NB4 (cell line): ENCODE measurements at regions not wholly inside any gene's neighbourhood (a gene's known extent, or its start where the extent isn't known, plus 50 kb on each side); places are given as distances from the start of the nearest gene placed in this dataset.

ENCODE experiments used
- DNase-seq: peaks from one replicate; pipeline ENCODE4 v3.0.0; 2010; ENCODE audit warnings: low read depth
- H3K4me3 ChIP-seq: one replicate; pipeline ENCODE4 v1.5.1; 2011; ENCODE audit warnings: mild to moderate bottlenecking, low read depth, low read length, moderate library complexity
- MYC ChIP-seq: IDR thresholded peaks from 2 replicates; pipeline ENCODE4 v1.6.1; 2011; ENCODE audit warnings: low read depth, low read length
- POLR2A ChIP-seq: IDR thresholded peaks from 2 replicates; pipeline ENCODE4 v1.6.1; 2011; ENCODE audit warnings: mild to moderate bottlenecking; ENCODE audit not compliant: insufficient read length; ENCODE audit errors: extremely low read depth
- TF ChIP-seq, protein P1 (sequence below): IDR thresholded peaks from one replicate; pipeline ENCODE4 v1.5.1; 2012; ENCODE audit warnings: low read depth, low read length
- TF ChIP-seq, protein P2 (sequence below): IDR thresholded peaks from 2 replicates; pipeline ENCODE4 v1.6.1; 2011; ENCODE audit warnings: low read depth, low read length

DNA sequence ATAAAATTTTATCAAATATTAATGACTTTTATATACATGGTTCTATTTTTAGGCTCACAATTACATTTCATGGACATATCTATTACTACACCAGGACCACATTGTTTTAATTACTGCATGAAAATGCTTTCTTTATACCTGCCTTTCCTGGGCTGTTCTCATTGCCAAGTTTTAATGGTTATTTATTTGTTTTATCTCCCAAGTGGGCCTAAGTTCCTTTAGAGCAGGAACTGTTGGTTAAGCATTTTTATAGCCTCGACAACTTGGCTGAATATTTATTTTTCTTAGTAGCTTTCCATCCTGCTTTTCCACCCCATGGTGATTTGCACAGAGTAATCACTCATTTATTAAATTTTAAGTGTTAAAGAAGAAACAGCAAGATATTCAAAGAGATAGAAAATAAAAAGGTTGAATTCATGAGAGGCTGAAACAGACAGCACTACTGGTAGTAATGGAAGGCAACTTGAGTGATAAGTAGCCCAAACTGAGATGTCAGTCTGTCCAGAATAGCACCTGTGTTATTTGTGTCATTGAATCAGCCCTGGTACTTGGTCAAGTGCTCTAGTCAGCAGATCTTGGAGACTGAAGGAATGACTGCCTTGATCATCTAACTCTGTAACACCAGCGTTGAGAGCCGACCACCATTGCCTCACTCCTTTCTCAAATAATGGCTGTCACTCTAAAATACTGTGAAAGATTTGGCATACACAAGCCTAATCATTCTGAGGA is 119.1 kb upstream of the EGLN3 start:
- no peak overlapping the region for H3K4me3 ChIP-seq
- DNase-seq, result no peak
- TF ChIP-seq, protein P1, sequence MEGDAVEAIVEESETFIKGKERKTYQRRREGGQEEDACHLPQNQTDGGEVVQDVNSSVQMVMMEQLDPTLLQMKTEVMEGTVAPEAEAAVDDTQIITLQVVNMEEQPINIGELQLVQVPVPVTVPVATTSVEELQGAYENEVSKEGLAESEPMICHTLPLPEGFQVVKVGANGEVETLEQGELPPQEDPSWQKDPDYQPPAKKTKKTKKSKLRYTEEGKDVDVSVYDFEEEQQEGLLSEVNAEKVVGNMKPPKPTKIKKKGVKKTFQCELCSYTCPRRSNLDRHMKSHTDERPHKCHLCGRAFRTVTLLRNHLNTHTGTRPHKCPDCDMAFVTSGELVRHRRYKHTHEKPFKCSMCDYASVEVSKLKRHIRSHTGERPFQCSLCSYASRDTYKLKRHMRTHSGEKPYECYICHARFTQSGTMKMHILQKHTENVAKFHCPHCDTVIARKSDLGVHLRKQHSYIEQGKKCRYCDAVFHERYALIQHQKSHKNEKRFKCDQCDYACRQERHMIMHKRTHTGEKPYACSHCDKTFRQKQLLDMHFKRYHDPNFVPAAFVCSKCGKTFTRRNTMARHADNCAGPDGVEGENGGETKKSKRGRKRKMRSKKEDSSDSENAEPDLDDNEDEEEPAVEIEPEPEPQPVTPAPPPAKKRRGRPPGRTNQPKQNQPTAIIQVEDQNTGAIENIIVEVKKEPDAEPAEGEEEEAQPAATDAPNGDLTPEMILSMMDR, result no peak

DNA sequence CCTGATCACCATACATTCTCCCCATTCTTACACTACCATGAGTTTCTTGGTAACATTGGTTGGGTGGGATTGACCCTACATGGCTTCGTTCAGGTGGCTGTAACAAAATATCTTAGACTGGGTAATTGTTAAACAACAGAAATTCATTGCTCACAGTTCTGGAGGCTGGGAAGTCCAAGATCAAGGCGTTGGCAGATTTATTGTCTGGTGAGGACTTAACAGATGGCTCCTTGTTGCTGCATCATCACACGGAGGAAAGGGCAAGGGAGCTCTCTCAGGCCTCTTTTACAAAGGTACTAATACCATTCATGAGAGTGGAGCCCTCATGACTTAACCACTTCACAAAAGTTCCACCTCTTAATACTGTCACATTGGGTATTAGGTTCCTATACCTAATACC is 116.7 kb upstream of the EGLN3 start:
- TF ChIP-seq MYC (no peak), POLR2A (no peak)
- TF ChIP-seq, protein P1, result no peak
- TF ChIP-seq, protein P2, sequence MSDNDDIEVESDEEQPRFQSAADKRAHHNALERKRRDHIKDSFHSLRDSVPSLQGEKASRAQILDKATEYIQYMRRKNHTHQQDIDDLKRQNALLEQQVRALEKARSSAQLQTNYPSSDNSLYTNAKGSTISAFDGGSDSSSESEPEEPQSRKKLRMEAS, result no peak
- no peak for DNase-seq
- no peak overlapping the region for H3K4me3 ChIP-seq

DNA sequence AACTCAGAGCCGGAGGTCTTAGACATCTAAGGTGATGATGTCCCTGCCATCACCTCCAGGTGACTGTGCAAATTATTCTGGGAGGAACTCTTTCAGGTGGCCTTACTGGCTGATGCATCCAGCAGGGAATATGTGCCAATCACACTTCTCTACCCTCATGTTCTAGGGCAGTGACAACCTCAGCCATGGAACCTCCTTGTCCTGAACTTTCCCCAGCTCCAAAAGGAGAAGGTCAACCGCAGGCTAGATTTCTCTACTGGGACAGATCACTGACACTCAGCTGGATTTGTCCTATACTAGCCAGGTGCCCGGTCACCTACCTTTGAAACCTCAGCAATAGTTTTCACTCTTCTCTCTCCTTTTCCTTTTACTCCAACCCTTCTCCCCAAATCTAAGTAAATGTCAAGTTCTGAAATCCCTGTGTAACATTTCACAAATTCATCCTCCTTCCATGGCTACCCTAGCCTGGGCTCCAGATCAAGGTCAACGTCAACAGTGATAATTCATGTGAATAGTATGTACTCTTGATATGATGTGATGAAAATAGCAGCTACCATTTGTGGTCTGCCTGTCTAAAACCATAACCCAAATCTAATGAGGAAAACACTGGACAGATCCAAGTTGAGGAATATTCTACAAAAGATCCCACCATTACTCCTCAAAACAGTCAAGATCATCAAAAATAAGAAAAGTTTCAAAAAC is 115.0 kb upstream of the EGLN3 start:
- TF ChIP-seq, protein P2, result no peak
- TF ChIP-seq MYC (no peak), POLR2A (no peak)
- TF ChIP-seq, protein P1, result no peak
- no peak for DNase-seq
- H3K4me3 ChIP-seq, result no peak overlapping the region

DNA sequence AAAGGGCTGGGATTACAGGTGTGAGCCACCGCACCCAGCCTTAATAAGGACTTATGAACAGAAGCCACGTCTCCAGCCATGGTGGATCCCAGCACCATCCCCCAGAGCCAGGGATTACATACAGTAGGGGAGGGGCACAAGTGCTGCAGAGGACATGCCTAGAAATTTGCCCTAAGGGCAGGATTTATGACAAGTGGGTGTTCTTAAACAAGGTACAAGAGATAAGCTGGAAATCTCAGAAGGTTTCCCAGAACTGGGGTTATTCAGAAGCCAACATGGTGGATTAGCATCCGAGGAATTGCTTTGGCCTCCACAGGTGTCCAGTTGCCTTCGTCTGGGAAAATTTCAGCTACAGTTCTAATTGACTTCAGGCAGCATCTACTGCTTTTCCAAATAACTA is 114.4 kb upstream of the EGLN3 start:
- DNase-seq, result no peak
- no peak overlapping the region for H3K4me3 ChIP-seq
- TF ChIP-seq POLR2A (no peak), MYC (no peak)
- TF ChIP-seq, protein P1, result no peak
- TF ChIP-seq, protein P2, result no peak

DNA sequence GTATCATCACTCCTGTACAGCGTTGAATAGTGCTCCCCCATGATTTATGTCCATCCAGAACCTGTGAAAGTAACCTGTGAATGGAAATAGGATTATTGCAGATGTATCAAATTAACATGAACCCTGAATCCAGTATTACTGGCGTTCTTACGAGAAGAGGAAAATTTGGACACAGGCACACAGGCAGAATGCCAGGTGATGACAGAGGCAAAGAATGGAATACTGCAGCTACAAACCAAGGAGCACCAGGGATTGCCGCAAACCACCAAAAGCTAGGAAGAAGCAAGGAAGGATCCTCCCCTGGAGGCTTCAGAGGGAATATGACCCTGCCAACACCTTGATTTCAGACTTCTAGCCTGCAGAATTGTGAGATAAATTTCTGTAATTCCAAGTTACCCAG is 113.5 kb upstream of the EGLN3 start:
- H3K4me3 ChIP-seq, result no peak overlapping the region
- DNase-seq, result no peak
- TF ChIP-seq POLR2A (no peak), MYC (no peak)
- TF ChIP-seq, protein P1, result no peak
- TF ChIP-seq, protein P2, result no peak
